ENCODE measurements at regions not wholly inside any gene's neighbourhood (a gene's known extent, or its start where the extent isn't known, plus 50 kb on each side); places are given as distances from the start of the nearest gene placed in this dataset.

GRCh38 chr13:105497597-105497996 lies 1037.9 kb downstream of the EFNB2 start:
- Mint-ChIP-seq H3K27me3 (peaks cover 0 to 5% (median 0%) of the 10 kb centered on the region in 5 donors), H3K27ac (no peak overlapping the region), H3K36me3 (no peaks in the 10 kb centered on the region), H3K4me3 (no peak overlapping the region), H3K4me1 (no peaks in the 10 kb centered on the region), H3K9me3 (peaks cover 0 to 5% (median 0%) of the 10 kb centered on the region in 11 donors)
- intact Hi-C loops (cut with micrococcal nuclease) = no loop called here
- Histone ChIP-seq H3K9me3 (ENCODE audit: control insufficient read depth in 2 of 3, low read length in 3 of 3) (no peaks in the 10 kb centered on the region), H3K27ac (ENCODE audit: low read depth, low read length) (no peak overlapping the region), H3K27me3 (ENCODE audit: control insufficient read depth in 2 of 2, insufficient read depth in 2 of 2, low read length in 2 of 2) (no peaks in the 10 kb centered on the region), H3K36me3 (ENCODE audit: control insufficient read depth in 2 of 3, insufficient read depth in 3 of 3, low read length in 3 of 3) (no peaks in the 10 kb centered on the region), H3K4me1 (ENCODE audit: control insufficient read depth in 2 of 2, insufficient read depth in 2 of 2, low read length in 2 of 2) (no peaks in the 10 kb centered on the region), H3K4me3 (ENCODE audit: low read length) (no peak overlapping the region)
- ATAC-seq (no peak), DNase-seq (no peak)
- ChIA-PET CTCF (no interaction called here), POLR2A (no interaction called here)

- intact Hi-C loops (cut with micrococcal nuclease) = no loop called here
- no peaks in the 10 kb centered on the region for H3K9me3 ChIP-seq (ENCODE audit: control insufficient read depth in 2 of 3, low read length in 3 of 3)
- peaks cover 0 to 5% (median 0%) of the 10 kb centered on the region in 11 donors for H3K9me3 Mint-ChIP-seq
- H3K36me3 Mint-ChIP-seq = no peaks in the 10 kb centered on the region
- H3K4me3 ChIP-seq (ENCODE audit: low read length) = no peak overlapping the region
- H3K36me3 ChIP-seq (ENCODE audit: control insufficient read depth in 2 of 3, insufficient read depth in 3 of 3, low read length in 3 of 3) = no peaks in the 10 kb centered on the region
- no peak overlapping the region for H3K4me3 Mint-ChIP-seq
- no peaks in the 10 kb centered on the region for H3K4me1 ChIP-seq (ENCODE audit: control insufficient read depth in 2 of 2, insufficient read depth in 2 of 2, low read length in 2 of 2)
- no peak overlapping the region for H3K27ac ChIP-seq (ENCODE audit: low read depth, low read length)
- H3K4me1 Mint-ChIP-seq = no peaks in the 10 kb centered on the region
- DNase-seq (no peak), ATAC-seq (no peak)
- POLR2A ChIA-PET = no interaction called here
- H3K27me3 ChIP-seq (ENCODE audit: control insufficient read depth in 2 of 2, insufficient read depth in 2 of 2, low read length in 2 of 2) = no peaks in the 10 kb centered on the region
- CTCF ChIA-PET = no interaction called here
- no peaks in the 10 kb centered on the region for H3K27me3 Mint-ChIP-seq
- no peak overlapping the region for H3K27ac Mint-ChIP-seq
These were observed 1043.2 kb downstream of the EFNB2 start for GRCh38 chr13:105492216-105492615.

DNA sequence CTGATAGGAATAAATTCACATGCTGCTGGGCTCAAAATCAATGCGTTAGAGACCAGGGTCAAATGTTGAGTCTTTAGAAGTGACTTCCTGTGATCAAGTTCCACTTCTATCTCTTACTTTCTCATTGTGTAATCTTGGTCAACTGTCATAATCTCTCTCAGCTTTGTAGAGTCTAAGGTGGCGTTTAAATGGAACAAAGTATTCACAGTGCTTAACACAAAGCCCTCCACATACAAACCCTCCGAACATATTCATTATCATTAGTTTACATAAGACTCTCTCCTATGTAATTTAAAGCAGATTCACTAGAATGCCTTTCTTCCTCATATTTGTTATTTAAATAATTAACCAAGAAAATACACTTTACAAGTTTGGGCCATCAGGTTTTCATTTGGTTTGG lies 1044.1 kb downstream of the EFNB2 start:
- Mint-ChIP-seq H3K9me3 (peaks cover 0 to 5% (median 0%) of the 10 kb centered on the region in 11 donors), H3K4me3 (no peak overlapping the region), H3K36me3 (no peaks in the 10 kb centered on the region), H3K4me1 (no peaks in the 10 kb centered on the region), H3K27me3 (peaks cover 0 to under 1% (median 0%) of the 10 kb centered on the region in 5 donors), H3K27ac (no peak overlapping the region)
- Histone ChIP-seq H3K27me3 (ENCODE audit: control insufficient read depth in 2 of 2, insufficient read depth in 2 of 2, low read length in 2 of 2) (no peaks in the 10 kb centered on the region), H3K4me3 (ENCODE audit: low read length) (no peak overlapping the region), H3K4me1 (ENCODE audit: control insufficient read depth in 2 of 2, insufficient read depth in 2 of 2, low read length in 2 of 2) (no peaks in the 10 kb centered on the region), H3K36me3 (ENCODE audit: control insufficient read depth in 2 of 3, insufficient read depth in 3 of 3, low read length in 3 of 3) (no peaks in the 10 kb centered on the region), H3K27ac (ENCODE audit: low read depth, low read length) (no peak overlapping the region), H3K9me3 (ENCODE audit: control insufficient read depth in 2 of 3, low read length in 3 of 3) (no peaks in the 10 kb centered on the region)
- intact Hi-C loops (cut with micrococcal nuclease) = no loop called here
- ChIA-PET CTCF (no interaction called here), POLR2A (no interaction called here)
- ATAC-seq (no peak), DNase-seq (no peak)

GRCh38 chr13:105485081-105485480 lies 1050.4 kb downstream of the EFNB2 start:
- H3K36me3 Mint-ChIP-seq = no peaks in the 10 kb centered on the region
- H3K27ac Mint-ChIP-seq = no peak overlapping the region
- DNase-seq (no peak), ATAC-seq (no peak)
- Histone ChIP-seq H3K27ac (ENCODE audit: low read depth, low read length) (no peak overlapping the region), H3K36me3 (ENCODE audit: control insufficient read depth in 2 of 3, insufficient read depth in 3 of 3, low read length in 3 of 3) (no peaks in the 10 kb centered on the region), H3K4me1 (ENCODE audit: control insufficient read depth in 2 of 2, insufficient read depth in 2 of 2, low read length in 2 of 2) (no peaks in the 10 kb centered on the region), H3K9me3 (ENCODE audit: control insufficient read depth in 2 of 3, low read length in 3 of 3) (no peaks in the 10 kb centered on the region), H3K4me3 (ENCODE audit: low read length) (no peak overlapping the region), H3K27me3 (ENCODE audit: control insufficient read depth in 2 of 2, insufficient read depth in 2 of 2, low read length in 2 of 2) (no peaks in the 10 kb centered on the region)
- ChIA-PET CTCF (no interaction called here), POLR2A (no interaction called here)
- H3K4me3 Mint-ChIP-seq = no peak overlapping the region
- intact Hi-C loops (cut with micrococcal nuclease) = no loop called here
- H3K27me3 Mint-ChIP-seq = peaks cover 0 to 12% (median 0%) of the 10 kb centered on the region in 5 donors
- peaks cover 0 to 6% (median 0%) of the 10 kb centered on the region in 11 donors for H3K9me3 Mint-ChIP-seq
- H3K4me1 Mint-ChIP-seq = no peaks in the 10 kb centered on the region

DNA sequence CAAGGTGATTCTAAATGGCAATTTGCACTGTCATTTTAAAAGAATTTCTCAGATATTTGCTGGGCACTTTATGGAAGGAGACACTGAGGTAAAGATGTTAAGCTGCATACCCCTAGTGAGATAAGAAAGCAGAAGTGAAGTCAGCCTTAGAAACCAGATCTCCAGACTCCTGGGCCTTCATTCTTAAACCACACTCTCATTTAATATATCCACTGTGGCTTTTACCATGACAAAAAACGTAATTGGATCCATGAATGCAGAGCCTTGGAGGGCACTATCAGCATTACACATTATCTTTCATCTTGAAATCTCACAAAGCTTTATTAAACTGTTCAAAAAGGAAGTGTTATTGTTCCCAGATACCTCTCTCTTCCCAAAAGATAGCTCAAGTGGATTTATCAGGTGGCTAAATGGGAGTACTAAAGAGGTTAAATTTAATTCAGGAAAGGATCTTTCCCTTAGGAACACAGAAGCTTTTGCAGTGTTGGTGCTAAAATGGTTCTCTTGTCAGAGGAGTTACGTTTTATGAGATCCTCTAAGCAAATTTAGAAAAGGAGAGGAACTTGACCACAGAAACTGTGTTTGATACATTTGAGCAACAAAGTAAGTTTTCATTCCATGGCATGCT lies 1060.4 kb downstream of the EFNB2 start:
- intact Hi-C loops (cut with micrococcal nuclease) = no loop called here
- no peaks in the 10 kb centered on the region for H3K36me3 Mint-ChIP-seq
- H3K4me3 Mint-ChIP-seq = no peak overlapping the region
- H3K4me1 ChIP-seq (ENCODE audit: control insufficient read depth in 2 of 2, insufficient read depth in 2 of 2, low read length in 2 of 2) = no peaks in the 10 kb centered on the region
- peaks cover 0 to 5% (median 0%) of the 10 kb centered on the region in 11 donors for H3K9me3 Mint-ChIP-seq
- DNase-seq (no peak), ATAC-seq (no peak)
- no peak overlapping the region for H3K27ac ChIP-seq (ENCODE audit: low read depth, low read length)
- H3K4me1 Mint-ChIP-seq = no peaks in the 10 kb centered on the region
- no peaks in the 10 kb centered on the region for H3K36me3 ChIP-seq (ENCODE audit: control insufficient read depth in 2 of 3, insufficient read depth in 3 of 3, low read length in 3 of 3)
- H3K27me3 Mint-ChIP-seq = peaks cover 0 to 7% (median 0%) of the 10 kb centered on the region in 5 donors
- ChIA-PET CTCF (no interaction called here), POLR2A (no interaction called here)
- H3K27ac Mint-ChIP-seq = no peak overlapping the region
- H3K27me3 ChIP-seq (ENCODE audit: control insufficient read depth in 2 of 2, insufficient read depth in 2 of 2, low read length in 2 of 2) = no peaks in the 10 kb centered on the region
- H3K4me3 ChIP-seq (ENCODE audit: low read length) = no peak overlapping the region
- no peaks in the 10 kb centered on the region for H3K9me3 ChIP-seq (ENCODE audit: control insufficient read depth in 2 of 3, low read length in 3 of 3)

- intact Hi-C loops (cut with micrococcal nuclease) = no loop called here
- Mint-ChIP-seq H3K9me3 (peaks cover 0 to 3% (median 0%) of the 10 kb centered on the region in 11 donors), H3K27me3 (peaks cover 0 to 5% (median 0%) of the 10 kb centered on the region in 5 donors), H3K36me3 (no peaks in the 10 kb centered on the region), H3K4me3 (no peak overlapping the region), H3K27ac (no peak overlapping the region), H3K4me1 (no peaks in the 10 kb centered on the region)
- no peaks in the 10 kb centered on the region for H3K9me3 ChIP-seq (ENCODE audit: control insufficient read depth in 2 of 3, low read length in 3 of 3)
- no peak for ATAC-seq
- no peaks in the 10 kb centered on the region for H3K4me1 ChIP-seq (ENCODE audit: control insufficient read depth in 2 of 2, insufficient read depth in 2 of 2, low read length in 2 of 2)
- no peak for DNase-seq
- no peaks in the 10 kb centered on the region for H3K27me3 ChIP-seq (ENCODE audit: control insufficient read depth in 2 of 2, insufficient read depth in 2 of 2, low read length in 2 of 2)
- no peak overlapping the region for H3K4me3 ChIP-seq (ENCODE audit: low read length)
- ChIA-PET CTCF (no interaction called here), POLR2A (no interaction called here)
- H3K36me3 ChIP-seq (ENCODE audit: control insufficient read depth in 2 of 3, insufficient read depth in 3 of 3, low read length in 3 of 3) = no peaks in the 10 kb centered on the region
- H3K27ac ChIP-seq (ENCODE audit: low read depth, low read length) = no peak overlapping the region
These were observed 1063.8 kb downstream of the EFNB2 start for GRCh38 chr13:105471673-105472072.

GRCh38 chr13:105466376-105466775 lies 1069.1 kb downstream of the EFNB2 start:
- DNase-seq = no peak
- Mint-ChIP-seq H3K36me3 (no peaks in the 10 kb centered on the region), H3K4me3 (no peak overlapping the region), H3K27ac (no peak overlapping the region), H3K9me3 (peaks cover 0 to 2% (median 0%) of the 10 kb centered on the region in 11 donors), H3K27me3 (no peaks in the 10 kb centered on the region), H3K4me1 (no peaks in the 10 kb centered on the region)
- no peaks in the 10 kb centered on the region for H3K4me1 ChIP-seq (ENCODE audit: control insufficient read depth in 2 of 2, insufficient read depth in 2 of 2, low read length in 2 of 2)
- H3K27me3 ChIP-seq (ENCODE audit: control insufficient read depth in 2 of 2, insufficient read depth in 2 of 2, low read length in 2 of 2) = no peaks in the 10 kb centered on the region
- no peak overlapping the region for H3K27ac ChIP-seq (ENCODE audit: low read depth, low read length)
- ATAC-seq = no peak
- H3K4me3 ChIP-seq (ENCODE audit: low read length) = no peak overlapping the region
- ChIA-PET CTCF (no interaction called here), POLR2A (no interaction called here)
- no peaks in the 10 kb centered on the region for H3K36me3 ChIP-seq (ENCODE audit: control insufficient read depth in 2 of 3, insufficient read depth in 3 of 3, low read length in 3 of 3)
- intact Hi-C loops (cut with micrococcal nuclease) = no loop called here
- no peaks in the 10 kb centered on the region for H3K9me3 ChIP-seq (ENCODE audit: control insufficient read depth in 2 of 3, low read length in 3 of 3)
